Keratinocyte (primary cell): ENCODE measurements at regions not wholly inside any gene's neighbourhood (a gene's known extent, or its start where the extent isn't known, plus 50 kb on each side); places are given as distances from the start of the nearest gene placed in this dataset.

Experiments
- CTCF ChIP-seq, 3 experiments: IDR thresholded peaks in 1 of 3; conservative IDR thresholded peaks in 1 of 3; optimal IDR thresholded peaks in 1 of 3; 2 replicates in 2 of 3; 3 replicates in 1 of 3; pipeline versions ENCODE3 to v1.5.1; 2011; ENCODE audit warnings: low read length in 3 of 3, mild to moderate bottlenecking in 3 of 3, moderate library complexity in 2 of 3, control low read depth in 1 of 3, inconsistent platforms in 1 of 3; ENCODE audit not compliant: insufficient read depth in 2 of 3; ENCODE audit errors: extremely low read depth in 1 of 3
- EZH2 ChIP-seq: IDR thresholded peaks from one replicate; pipeline ENCODE4 v1.6.1; 2012; ENCODE audit warnings: inconsistent platforms, mild to moderate bottlenecking, low read length, moderate library complexity

- no peak for TF ChIP-seq CTCF (optimal IDR thresholded peaks at IDR 0.05 in 1 of 3, IDR thresholded peaks at IDR 0.05 in 1 of 3, conservative IDR thresholded peaks at IDR 0.05 in 1 of 3; ENCODE audit: extremely low read depth in 1 of 3, insufficient read depth in 2 of 3, low read length in 3 of 3)
- no peak for TF ChIP-seq EZH2
These were observed 353.9 kb upstream of the TBX3 start for GRCh38 chr12:115037830-115038229.
